ENCODE measurements at regions not wholly inside any gene's neighbourhood (a gene's known extent, or its start where the extent isn't known, plus 50 kb on each side); places are given as distances from the start of the nearest gene placed in this dataset.

- Histone ChIP-seq H4K8ac (ENCODE audit: low read depth, low read length) (no peak overlapping the region), H3K36me3 (ENCODE audit: control insufficient read depth in 1 of 2, insufficient read depth in 2 of 2, low read length in 2 of 2) (no peaks in the 10 kb centered on the region), H3K18ac (ENCODE audit: low read length) (no peak overlapping the region), H3K79me2 (ENCODE audit: control insufficient read depth, insufficient read depth, low read length, poor library complexity) (no peaks in the 10 kb centered on the region), H4K91ac (ENCODE audit: low read depth, low read length) (no peak overlapping the region), H3K23ac (ENCODE audit: low read length) (no peak overlapping the region), H2BK12ac (ENCODE audit: low read length) (no peak overlapping the region), H3K4me2 (ENCODE audit: low read length) (no peak overlapping the region), H3K4ac (ENCODE audit: low read depth, low read length) (no peak overlapping the region), H3K79me1 (ENCODE audit: low read length) (no peaks in the 10 kb centered on the region), H4K12ac (ENCODE audit: low read depth, low read length) (no peak overlapping the region), H3K9me3 (ENCODE audit: insufficient read depth, low read depth, low read length) (no peaks in the 10 kb centered on the region), H3K9ac (ENCODE audit: low read length) (no peak overlapping the region), H3K4me3 (ENCODE audit: low read depth, low read length) (no peak overlapping the region), H3K4me1 (ENCODE audit: control insufficient read depth in 1 of 2, insufficient read depth in 2 of 2, low read length in 2 of 2) (no peaks in the 10 kb centered on the region), H3K14ac (ENCODE audit: low read length) (no peak overlapping the region), H3K27ac (ENCODE audit: low read depth, low read length) (no peak overlapping the region), H2BK5ac (ENCODE audit: low read depth, low read length, poor library complexity) (no peak overlapping the region), H2AFZ (ENCODE audit: insufficient read depth, low read length, poor library complexity) (no peak overlapping the region), H2BK120ac (ENCODE audit: insufficient read depth, low read length, poor library complexity) (no peak overlapping the region), H2AK5ac (ENCODE audit: low read length) (no peak overlapping the region), H3K27me3 (ENCODE audit: insufficient read depth, low read length) (no peaks in the 10 kb centered on the region)
- WGBS (ENCODE audit: extremely low coverage, insufficient coverage, insufficient read length): no CpG with 5 or more reads among the region's 1 CpG
- DNase-seq: no peak
These were observed 400.2 kb upstream of the ATP11B start for GRCh38 chr3:182393151-182393550.

DNA sequence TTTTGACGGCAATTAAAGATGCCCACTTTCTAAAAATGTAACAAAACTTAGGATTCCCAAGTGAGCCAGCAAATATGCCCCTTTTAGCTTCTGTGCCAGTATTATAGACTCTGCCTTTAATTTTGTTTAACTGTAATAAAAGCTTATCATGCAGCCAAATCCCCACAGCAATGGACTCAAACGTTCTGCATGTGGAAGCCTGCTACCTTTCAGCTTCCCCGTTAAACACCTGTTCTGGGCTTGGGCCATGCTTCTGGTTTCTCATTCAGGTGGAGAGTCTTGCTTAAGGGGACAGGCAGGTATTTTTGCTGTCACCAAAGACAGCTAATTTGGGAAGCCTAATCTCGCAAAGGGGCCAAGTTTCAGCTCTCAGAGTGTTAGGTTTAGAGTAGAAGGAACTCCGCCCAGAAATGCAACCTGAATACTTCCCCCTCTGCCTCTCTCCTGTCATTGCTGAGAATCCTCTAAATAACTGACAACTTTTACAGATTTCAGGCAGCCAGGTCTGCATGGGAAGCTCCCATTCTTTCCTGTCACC lies 399.4 kb upstream of the ATP11B start:
- Histone ChIP-seq H3K9me3 (ENCODE audit: insufficient read depth, low read depth, low read length) (no peaks in the 10 kb centered on the region), H4K91ac (ENCODE audit: low read depth, low read length) (no peak overlapping the region), H3K4me3 (ENCODE audit: low read depth, low read length) (no peak overlapping the region), H2BK12ac (ENCODE audit: low read length) (no peak overlapping the region), H4K12ac (ENCODE audit: low read depth, low read length) (no peak overlapping the region), H3K79me1 (ENCODE audit: low read length) (no peaks in the 10 kb centered on the region), H3K4me2 (ENCODE audit: low read length) (no peak overlapping the region), H4K8ac (ENCODE audit: low read depth, low read length) (no peak overlapping the region), H3K23ac (ENCODE audit: low read length) (no peak overlapping the region), H3K27ac (ENCODE audit: low read depth, low read length) (no peak overlapping the region), H3K79me2 (ENCODE audit: control insufficient read depth, insufficient read depth, low read length, poor library complexity) (no peaks in the 10 kb centered on the region), H3K4ac (ENCODE audit: low read depth, low read length) (no peak overlapping the region), H2AK5ac (ENCODE audit: low read length) (no peak overlapping the region), H2BK5ac (ENCODE audit: low read depth, low read length, poor library complexity) (no peak overlapping the region), H3K36me3 (ENCODE audit: control insufficient read depth in 1 of 2, insufficient read depth in 2 of 2, low read length in 2 of 2) (no peaks in the 10 kb centered on the region), H3K27me3 (ENCODE audit: insufficient read depth, low read length) (no peaks in the 10 kb centered on the region), H3K18ac (ENCODE audit: low read length) (no peak overlapping the region), H2AFZ (ENCODE audit: insufficient read depth, low read length, poor library complexity) (no peak overlapping the region), H3K9ac (ENCODE audit: low read length) (no peak overlapping the region), H3K14ac (ENCODE audit: low read length) (no peak overlapping the region), H3K4me1 (ENCODE audit: control insufficient read depth in 1 of 2, insufficient read depth in 2 of 2, low read length in 2 of 2) (no peaks in the 10 kb centered on the region), H2BK120ac (ENCODE audit: insufficient read depth, low read length, poor library complexity) (no peak overlapping the region)
- no peak for DNase-seq
- WGBS (ENCODE audit: extremely low coverage, insufficient coverage, insufficient read length): no CpG with 5 or more reads among the region's 5 CpGs

DNA sequence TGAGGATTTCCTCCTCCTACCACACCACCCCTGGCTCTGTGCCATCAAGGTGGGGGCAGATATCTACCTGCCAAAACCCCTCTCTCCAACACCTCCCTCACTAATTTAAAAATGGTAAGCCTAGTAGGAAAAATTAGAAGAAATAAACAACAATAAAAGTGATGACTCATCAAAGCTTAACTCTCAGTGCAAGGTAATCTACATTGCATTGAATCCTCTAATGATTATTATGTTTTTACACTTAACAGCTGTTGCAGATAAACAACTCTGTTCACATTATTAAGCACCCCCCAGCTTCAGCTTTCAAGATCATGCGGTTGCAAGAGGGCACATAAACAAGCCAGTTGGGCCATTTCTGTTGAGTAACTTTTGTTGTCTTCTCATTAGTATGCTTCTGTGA lies 396.1 kb upstream of the ATP11B start:
- Histone ChIP-seq H2BK5ac (ENCODE audit: low read depth, low read length, poor library complexity) (no peak overlapping the region), H3K4ac (ENCODE audit: low read depth, low read length) (no peak overlapping the region), H3K79me2 (ENCODE audit: control insufficient read depth, insufficient read depth, low read length, poor library complexity) (no peaks in the 10 kb centered on the region), H3K18ac (ENCODE audit: low read length) (no peak overlapping the region), H2AFZ (ENCODE audit: insufficient read depth, low read length, poor library complexity) (no peak overlapping the region), H3K27ac (ENCODE audit: low read depth, low read length) (no peak overlapping the region), H3K36me3 (ENCODE audit: control insufficient read depth in 1 of 2, insufficient read depth in 2 of 2, low read length in 2 of 2) (no peaks in the 10 kb centered on the region), H4K8ac (ENCODE audit: low read depth, low read length) (no peak overlapping the region), H3K23ac (ENCODE audit: low read length) (no peak overlapping the region), H3K4me1 (ENCODE audit: control insufficient read depth in 1 of 2, insufficient read depth in 2 of 2, low read length in 2 of 2) (no peaks in the 10 kb centered on the region), H4K91ac (ENCODE audit: low read depth, low read length) (no peak overlapping the region), H3K9ac (ENCODE audit: low read length) (no peak overlapping the region), H3K14ac (ENCODE audit: low read length) (no peak overlapping the region), H3K4me3 (ENCODE audit: low read depth, low read length) (no peak overlapping the region), H2BK120ac (ENCODE audit: insufficient read depth, low read length, poor library complexity) (no peak overlapping the region), H3K9me3 (ENCODE audit: insufficient read depth, low read depth, low read length) (no peaks in the 10 kb centered on the region), H2AK5ac (ENCODE audit: low read length) (no peak overlapping the region), H4K12ac (ENCODE audit: low read depth, low read length) (no peak overlapping the region), H2BK12ac (ENCODE audit: low read length) (no peak overlapping the region), H3K27me3 (ENCODE audit: insufficient read depth, low read length) (no peaks in the 10 kb centered on the region), H3K79me1 (ENCODE audit: low read length) (no peaks in the 10 kb centered on the region), H3K4me2 (ENCODE audit: low read length) (no peak overlapping the region)
- WGBS (ENCODE audit: extremely low coverage, insufficient coverage, insufficient read length): no CpG with 5 or more reads among the region's 1 CpG
- no peak for DNase-seq

DNA sequence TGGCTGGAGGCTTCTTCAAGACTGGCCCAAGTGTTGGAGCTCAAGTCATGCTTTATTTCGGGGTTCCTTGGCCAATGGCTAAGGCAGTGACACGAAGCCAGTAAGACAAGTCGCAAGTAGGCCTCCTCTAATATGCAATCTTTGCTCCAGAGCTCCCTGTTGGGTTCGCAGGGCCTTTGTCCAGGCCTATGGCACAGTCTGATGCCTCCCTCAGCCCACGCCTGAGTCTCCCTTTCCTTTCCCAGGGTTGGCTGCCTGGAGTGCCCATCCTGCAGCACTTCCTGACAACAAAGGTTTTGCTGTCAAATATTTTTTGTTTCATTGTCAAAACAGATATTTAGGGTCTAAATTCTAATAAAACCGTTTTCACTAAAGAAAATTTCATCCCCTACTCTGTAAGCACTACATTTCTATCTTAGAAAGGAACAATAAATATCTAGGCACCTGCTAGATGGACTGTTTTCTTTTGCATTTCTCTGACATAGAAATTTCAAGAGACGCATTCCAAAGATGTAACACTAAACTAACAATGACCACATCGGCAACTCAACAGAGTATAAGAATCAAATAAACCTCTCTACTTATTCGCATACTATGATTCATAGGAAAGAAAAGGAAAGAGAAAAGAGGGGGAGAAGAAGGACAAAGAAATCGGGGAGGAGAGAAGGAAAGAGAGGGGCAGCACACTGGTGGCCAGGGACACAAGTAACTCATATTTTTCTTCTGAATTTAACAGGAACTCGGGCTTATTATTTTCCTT lies 393.1 kb upstream of the ATP11B start:
- H2AK5ac ChIP-seq (ENCODE audit: low read length): no peak overlapping the region
- H3K14ac ChIP-seq (ENCODE audit: low read length): no peak overlapping the region
- H2BK120ac ChIP-seq (ENCODE audit: insufficient read depth, low read length, poor library complexity): no peak overlapping the region
- H4K12ac ChIP-seq (ENCODE audit: low read depth, low read length): no peak overlapping the region
- no peak overlapping the region for H3K4me3 ChIP-seq (ENCODE audit: low read depth, low read length)
- H3K79me2 ChIP-seq (ENCODE audit: control insufficient read depth, insufficient read depth, low read length, poor library complexity): no peaks in the 10 kb centered on the region
- no peaks in the 10 kb centered on the region for H3K27me3 ChIP-seq (ENCODE audit: insufficient read depth, low read length)
- H3K4me1 ChIP-seq (ENCODE audit: control insufficient read depth in 1 of 2, insufficient read depth in 2 of 2, low read length in 2 of 2): no peaks in the 10 kb centered on the region
- H3K23ac ChIP-seq (ENCODE audit: low read length): no peak overlapping the region
- H4K8ac ChIP-seq (ENCODE audit: low read depth, low read length): no peak overlapping the region
- no peak overlapping the region for H3K4me2 ChIP-seq (ENCODE audit: low read length)
- H3K9me3 ChIP-seq (ENCODE audit: insufficient read depth, low read depth, low read length): no peaks in the 10 kb centered on the region
- no peak overlapping the region for H3K9ac ChIP-seq (ENCODE audit: low read length)
- no peak overlapping the region for H2BK5ac ChIP-seq (ENCODE audit: low read depth, low read length, poor library complexity)
- H3K36me3 ChIP-seq (ENCODE audit: control insufficient read depth in 1 of 2, insufficient read depth in 2 of 2, low read length in 2 of 2): no peaks in the 10 kb centered on the region
- no peak overlapping the region for H2BK12ac ChIP-seq (ENCODE audit: low read length)
- no peak overlapping the region for H3K18ac ChIP-seq (ENCODE audit: low read length)
- H3K4ac ChIP-seq (ENCODE audit: low read depth, low read length): no peak overlapping the region
- no peak overlapping the region for H2AFZ ChIP-seq (ENCODE audit: insufficient read depth, low read length, poor library complexity)
- no peak overlapping the region for H3K27ac ChIP-seq (ENCODE audit: low read depth, low read length)
- WGBS (ENCODE audit: extremely low coverage, insufficient coverage, insufficient read length): no CpG with 5 or more reads among the region's 11 CpGs
- H4K91ac ChIP-seq (ENCODE audit: low read depth, low read length): no peak overlapping the region
- no peak for DNase-seq
- H3K79me1 ChIP-seq (ENCODE audit: low read length): no peaks in the 10 kb centered on the region
